Stomach (tissue), 8 donors: ENCODE measurements at regions not wholly inside any gene's neighbourhood (a gene's known extent, or its start where the extent isn't known, plus 50 kb on each side); places are given as distances from the start of the nearest gene placed in this dataset.

ENCODE experiments used
- DNase-seq, 2 donors: peaks; one replicate each; pipeline versions ENCODE4 v3.0.0 to v3.0.0-alpha.2; 2013 to 2019
- H3K27ac ChIP-seq, 5 donors: fragments of 200-600 bp in 4 of 5; sonication (generic) in 4 of 5; one replicate each; pipeline ENCODE4 v1.5.1; 2013 to 2019; ENCODE audit warnings: mild to moderate bottlenecking in 1 of 5, moderate library complexity in 1 of 5
- H3K27me3 ChIP-seq, 3 donors: fragments of 200-600 bp; sonication (generic); one replicate each; pipeline ENCODE4 v1.5.1; 2017 to 2019; ENCODE audit warnings: mixed run types in 1 of 3
- H3K36me3 ChIP-seq, 4 donors: fragments of 200-600 bp; sonication (generic); 1 replicate in 3 of 4; 2 replicates in 1 of 4; pipeline ENCODE4 v1.5.1; 2016 to 2019
- H3K4me1 ChIP-seq, 4 donors: fragments of 200-600 bp; sonication (generic); one replicate each; pipeline ENCODE4 v1.5.1; 2016 to 2019
- H3K4me3 ChIP-seq, 4 donors: fragments of 200-600 bp; sonication (generic) in 3 of 4; one replicate each; pipeline ENCODE4 v1.5.1; 2016 to 2019; ENCODE audit warnings: mild to moderate bottlenecking in 1 of 4
- H3K9me3 ChIP-seq, 4 donors: fragments of 200-600 bp; sonication (generic); one replicate each; pipeline ENCODE4 v1.5.1; 2016 to 2019
- EP300 ChIP-seq: sonication (generic); formaldehyde crosslinking; IDR thresholded peaks from one replicate; pipeline ENCODE4 v1.6.1; 2017; ENCODE audit warnings: antibody characterized with exemption
- POLR2A ChIP-seq, 4 donors: fragments of 450-650 bp; IDR thresholded peaks; one replicate each; pipeline ENCODE4 v1.6.1; 2016; ENCODE audit warnings: antibody characterized with exemption in 4 of 4, control low read depth in 2 of 4, mild to moderate bottlenecking in 1 of 4, moderate library complexity in 1 of 4
- POLR2AphosphoS5 ChIP-seq, 3 donors: sonication (generic); formaldehyde crosslinking; IDR thresholded peaks; one replicate each; pipeline ENCODE4 v1.6.1; 2016; ENCODE audit warnings: antibody characterized with exemption in 3 of 3
- WGBS, 5 donors: extraction: QIAGEN DNeasy Blood & Tissue Kit in 3 of 5; methylation state at CpG; one replicate each; pipeline versions ENCODE4 v1.1.5 to v1.1.7; 2013 to 2018; 5-methylcytosine and 5-hydroxymethylcytosine counted together
- intact Hi-C: fragments of 100-400 bp; cut with DNase I; formaldehyde crosslinking; loops from one replicate; pipeline ENCODE4 v1.15.1; 2023; ENCODE audit warnings: low total_unique reads
- TF ChIP-seq, protein P1 (sequence below), 7 experiments: fragments of 450-650 bp in 4 of 7; fragments of 200-600 bp in 3 of 7; sonication (generic) in 3 of 7; IDR thresholded peaks; one replicate each; pipeline ENCODE4 v1.5.1; 2016 to 2019; ENCODE audit warnings: antibody characterized with exemption in 7 of 7, control low read depth in 2 of 7, mild to moderate bottlenecking in 1 of 7
- donor health status: healthy with polysubstance abuse.
- donor health status: Bipolar disorder and iron deficiency.
- donor health status: healthy.

DNA sequence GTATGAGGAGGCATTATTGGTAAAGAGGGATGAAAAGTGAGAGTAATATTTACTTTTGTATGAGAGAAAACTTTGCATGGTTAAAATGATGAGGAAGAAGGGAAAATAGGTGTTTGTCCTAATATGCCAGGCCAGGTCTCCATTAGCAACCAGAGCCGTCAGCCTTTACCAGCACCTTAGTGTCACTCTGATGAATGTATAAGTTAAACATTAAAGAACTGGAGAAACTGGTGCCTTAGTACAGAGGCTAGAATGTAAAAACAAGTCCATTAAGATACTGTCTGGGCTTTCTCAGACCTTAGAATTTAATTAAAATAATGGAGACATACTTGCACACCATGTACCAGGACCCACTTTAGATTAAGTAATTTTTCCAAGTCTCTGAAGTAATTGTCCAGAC, 222.3 kb downstream of the FAM47A start:
- H3K27ac ChIP-seq = no peak overlapping the region

DNA sequence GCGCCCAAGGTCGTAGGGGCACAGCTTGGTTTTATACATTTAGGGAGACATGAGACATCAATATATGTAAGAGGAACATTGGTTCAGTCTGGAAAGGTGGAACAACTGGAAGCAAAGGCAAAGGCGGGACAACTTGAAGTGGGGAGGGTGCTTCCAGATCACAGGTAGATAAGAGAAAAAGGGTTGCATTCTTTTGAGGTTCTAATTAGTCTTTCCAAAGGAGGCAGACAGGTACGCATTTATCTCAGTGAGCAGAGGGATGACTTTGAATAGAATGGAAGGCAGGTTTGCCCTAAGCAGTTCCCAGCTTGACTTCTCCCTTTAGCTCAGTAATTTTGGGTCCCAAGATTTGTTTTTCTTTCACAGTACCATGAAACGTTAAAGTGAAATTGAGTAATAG, 223.2 kb downstream of the FAM47A start:
- TF ChIP-seq, protein P1, sequence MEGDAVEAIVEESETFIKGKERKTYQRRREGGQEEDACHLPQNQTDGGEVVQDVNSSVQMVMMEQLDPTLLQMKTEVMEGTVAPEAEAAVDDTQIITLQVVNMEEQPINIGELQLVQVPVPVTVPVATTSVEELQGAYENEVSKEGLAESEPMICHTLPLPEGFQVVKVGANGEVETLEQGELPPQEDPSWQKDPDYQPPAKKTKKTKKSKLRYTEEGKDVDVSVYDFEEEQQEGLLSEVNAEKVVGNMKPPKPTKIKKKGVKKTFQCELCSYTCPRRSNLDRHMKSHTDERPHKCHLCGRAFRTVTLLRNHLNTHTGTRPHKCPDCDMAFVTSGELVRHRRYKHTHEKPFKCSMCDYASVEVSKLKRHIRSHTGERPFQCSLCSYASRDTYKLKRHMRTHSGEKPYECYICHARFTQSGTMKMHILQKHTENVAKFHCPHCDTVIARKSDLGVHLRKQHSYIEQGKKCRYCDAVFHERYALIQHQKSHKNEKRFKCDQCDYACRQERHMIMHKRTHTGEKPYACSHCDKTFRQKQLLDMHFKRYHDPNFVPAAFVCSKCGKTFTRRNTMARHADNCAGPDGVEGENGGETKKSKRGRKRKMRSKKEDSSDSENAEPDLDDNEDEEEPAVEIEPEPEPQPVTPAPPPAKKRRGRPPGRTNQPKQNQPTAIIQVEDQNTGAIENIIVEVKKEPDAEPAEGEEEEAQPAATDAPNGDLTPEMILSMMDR (IDR thresholded peaks at IDR 0.05) = no peak
- no peak for TF ChIP-seq EP300
- no peak for TF ChIP-seq POLR2AphosphoS5 (IDR thresholded peaks at IDR 0.05)
- TF ChIP-seq POLR2A (IDR thresholded peaks at IDR 0.05) = no peak
- no peak overlapping the region for H3K4me3 ChIP-seq
- DNase-seq = no peak
- WGBS, 5 donors = 53 to 79% (median 69%) methylated on average over 5 of the region's 5 CpGs
- peaks cover 0 to 7% (median 2%) of the 10 kb centered on the region in 4 donors for H3K9me3 ChIP-seq
- no peaks in the 10 kb centered on the region for H3K36me3 ChIP-seq
- no peak overlapping the region for H3K27ac ChIP-seq
- no peaks in the 10 kb centered on the region for H3K27me3 ChIP-seq
- intact Hi-C loops = no loop called here
- no peaks in the 10 kb centered on the region for H3K4me1 ChIP-seq

More for the DNA sequence above, 222.3 kb downstream of the FAM47A start:
- H3K9me3 ChIP-seq = peaks cover 0 to 3% (median 0%) of the 10 kb centered on the region in 4 donors
- peak in 1 of 2 donors; percentile 45 for DNase-seq
- H3K27me3 ChIP-seq = no peaks in the 10 kb centered on the region
- TF ChIP-seq, protein P1 (IDR thresholded peaks at IDR 0.05) = no peak
- TF ChIP-seq POLR2AphosphoS5 (IDR thresholded peaks at IDR 0.05) (no peak), EP300 (no peak), POLR2A (IDR thresholded peaks at IDR 0.05) (no peak)
- intact Hi-C loops = no loop called here
- no peaks in the 10 kb centered on the region for H3K36me3 ChIP-seq
- WGBS, 5 donors = 30 to 77% (median 32%) methylated on average over 1 of the region's 1 CpG
- H3K4me1 ChIP-seq = no peaks in the 10 kb centered on the region
- H3K4me3 ChIP-seq = no peak overlapping the region

DNA sequence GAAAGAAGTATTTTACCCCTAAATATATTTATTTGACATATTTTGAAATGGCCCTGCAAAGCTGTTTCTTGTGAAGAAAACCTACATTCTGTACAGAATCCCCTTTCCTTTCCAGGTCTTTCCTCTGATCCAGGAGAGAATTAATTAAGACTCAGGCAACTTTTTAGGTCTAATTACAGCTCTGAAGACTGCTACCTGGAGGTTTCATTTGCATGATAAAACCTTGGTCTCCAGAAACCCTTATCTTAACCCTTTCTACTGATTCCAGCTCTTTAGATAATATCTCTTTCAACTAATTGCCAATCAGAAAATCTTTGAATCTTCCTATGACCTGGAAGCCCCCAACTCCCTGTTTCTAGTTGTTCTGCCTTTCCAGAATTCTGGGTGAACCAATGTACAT, 224.0 kb downstream of the FAM47A start:
- TF ChIP-seq, protein P1 (IDR thresholded peaks at IDR 0.05) = no peak
- TF ChIP-seq EP300 (no peak), POLR2A (IDR thresholded peaks at IDR 0.05) (no peak), POLR2AphosphoS5 (IDR thresholded peaks at IDR 0.05) (no peak)
- Histone ChIP-seq H3K27me3 (no peaks in the 10 kb centered on the region), H3K4me3 (no peak overlapping the region), H3K27ac (no peak overlapping the region), H3K9me3 (peaks cover 0 to 11% (median 5%) of the 10 kb centered on the region in 4 donors), H3K36me3 (no peaks in the 10 kb centered on the region), H3K4me1 (no peaks in the 10 kb centered on the region)
- intact Hi-C loops = no loop called here
- no peak for DNase-seq

DNA sequence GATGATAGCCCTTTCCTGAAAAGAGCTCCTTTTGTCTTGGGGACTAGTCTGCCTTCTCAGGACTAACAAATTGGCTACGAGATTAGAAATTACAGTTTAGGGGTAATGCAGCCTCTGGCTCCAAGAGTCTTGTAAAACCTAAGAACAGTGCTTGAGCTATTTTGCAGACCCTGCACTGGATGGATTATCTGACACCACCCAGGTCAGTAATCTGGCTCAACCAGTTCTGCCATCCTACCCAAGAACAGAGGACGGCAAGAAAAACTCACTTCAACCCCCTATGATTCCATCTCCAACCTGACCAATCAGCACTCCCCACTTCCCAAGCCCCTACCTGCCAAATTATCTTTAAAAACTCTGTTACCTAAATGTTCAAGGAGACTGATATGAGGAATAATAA, 225.1 kb downstream of the FAM47A start:
- H3K27ac ChIP-seq = no peak overlapping the region
- peak in 1 of 2 donors; percentile 36 for DNase-seq
- no peaks in the 10 kb centered on the region for H3K27me3 ChIP-seq
- intact Hi-C loops = no loop called here
- TF ChIP-seq POLR2AphosphoS5 (IDR thresholded peaks at IDR 0.05) (no peak), POLR2A (IDR thresholded peaks at IDR 0.05) (no peak), EP300 (no peak)
- TF ChIP-seq, protein P1 (IDR thresholded peaks at IDR 0.05) = no peak
- H3K9me3 ChIP-seq = peaks cover 0 to 17% (median 7%) of the 10 kb centered on the region in 4 donors
- H3K4me3 ChIP-seq = no peak overlapping the region
- H3K36me3 ChIP-seq = no peaks in the 10 kb centered on the region
- 26 to 44% (median 32%) methylated on average over 2 of the region's 2 CpGs for WGBS, 5 donors
- no peaks in the 10 kb centered on the region for H3K4me1 ChIP-seq
